ENCODE measurements at regions not wholly inside any gene's neighbourhood (a gene's known extent, or its start where the extent isn't known, plus 50 kb on each side); places are given as distances from the start of the nearest gene placed in this dataset.

- TF ChIP-seq ZBTB33 (IDR thresholded peaks at IDR 0.05) (no peak), FOXA1 (IDR thresholded peaks at IDR 0.05) (no peak), TAF1 (conservative IDR thresholded peaks at IDR 0.05) (no peak), JUND (IDR thresholded peaks at IDR 0.05) (no peak), RXRA (IDR thresholded peaks at IDR 0.05) (no peak), CTCF (IDR thresholded peaks at IDR 0.05; ENCODE audit: low read depth, low read length, missing input control) (no peak), NR2F2 (IDR thresholded peaks at IDR 0.05) (no peak), SP1 (IDR thresholded peaks at IDR 0.05) (no peak), YY1 (IDR thresholded peaks at IDR 0.05) (no peak), RAD21 (IDR thresholded peaks at IDR 0.05) (no peak)
- WGBS: 63% methylated on average over 4 of the region's 4 CpGs
- no peak overlapping the region for H3K9ac ChIP-seq (ENCODE audit: low read depth in 1 of 2, low read length in 2 of 2)
- H3K9me3 ChIP-seq (ENCODE audit: control insufficient read depth in 4 of 4, low read length in 3 of 4): peaks cover 0 to 1% (median 0%) of the 10 kb centered on the region in 4 donors
- no peaks in the 10 kb centered on the region for H3K36me3 ChIP-seq (ENCODE audit: control insufficient read depth in 4 of 4, insufficient read depth in 3 of 4, low read depth in 1 of 4, low read length in 3 of 4)
- no peak overlapping the region for H3K27ac ChIP-seq (ENCODE audit: low read depth in 1 of 2, low read length in 2 of 2)
- H3K4me1 ChIP-seq (ENCODE audit: control insufficient read depth in 4 of 4, insufficient read depth in 4 of 4, low read length in 3 of 4): no peaks in the 10 kb centered on the region
- H3K4me3 ChIP-seq (ENCODE audit: low read depth in 1 of 3, low read length in 3 of 3): no peak overlapping the region
- no peak for DNase-seq (ENCODE audit: low spot score)
- H3K27me3 ChIP-seq (ENCODE audit: control insufficient read depth in 4 of 4, insufficient read depth in 4 of 4, low read length in 3 of 4): no peaks in the 10 kb centered on the region
Measured at GRCh38 chr1:96508233-96508632, 213.4 kb upstream of the PTBP2 start.

- 90% methylated on average over 1 of the region's 1 CpG for WGBS
- no peak overlapping the region for H3K9ac ChIP-seq (ENCODE audit: low read depth in 1 of 2, low read length in 2 of 2)
Measured at GRCh38 chr1:96509339-96509738, 212.2 kb upstream of the PTBP2 start.

GRCh38 chr1:96509951-96510350, 211.6 kb upstream of the PTBP2 start:
- DNase-seq (ENCODE audit: low spot score): no peak
- Histone ChIP-seq H3K36me3 (ENCODE audit: control insufficient read depth in 4 of 4, insufficient read depth in 3 of 4, low read depth in 1 of 4, low read length in 3 of 4) (no peaks in the 10 kb centered on the region), H3K4me3 (ENCODE audit: low read depth in 1 of 3, low read length in 3 of 3) (no peak overlapping the region), H3K9me3 (ENCODE audit: control insufficient read depth in 4 of 4, low read length in 3 of 4) (no peaks in the 10 kb centered on the region), H3K9ac (ENCODE audit: low read depth in 1 of 2, low read length in 2 of 2) (no peak overlapping the region), H3K27ac (ENCODE audit: low read depth in 1 of 2, low read length in 2 of 2) (no peak overlapping the region), H3K4me1 (ENCODE audit: control insufficient read depth in 4 of 4, insufficient read depth in 4 of 4, low read length in 3 of 4) (no peaks in the 10 kb centered on the region), H3K27me3 (ENCODE audit: control insufficient read depth in 4 of 4, insufficient read depth in 4 of 4, low read length in 3 of 4) (no peaks in the 10 kb centered on the region)
- WGBS: 91% methylated on average over 2 of the region's 2 CpGs
- no peak for TF ChIP-seq TAF1 (conservative IDR thresholded peaks at IDR 0.05)
- TF ChIP-seq HNF4G (IDR thresholded peaks at IDR 0.05): no peak
- TF ChIP-seq FOXA2 (IDR thresholded peaks at IDR 0.05): no peak
- TF ChIP-seq CTCF (IDR thresholded peaks at IDR 0.05; ENCODE audit: low read depth, low read length, missing input control): no peak
- no peak for TF ChIP-seq MAX (IDR thresholded peaks at IDR 0.05)
- no peak for TF ChIP-seq YY1 (IDR thresholded peaks at IDR 0.05)
- TF ChIP-seq RXRA (IDR thresholded peaks at IDR 0.05): no peak
- no peak for TF ChIP-seq HNF4A (conservative IDR thresholded peaks at IDR 0.05)
- no peak for TF ChIP-seq ZBTB33 (IDR thresholded peaks at IDR 0.05)
- no peak for TF ChIP-seq EGR1 (IDR thresholded peaks at IDR 0.05; ENCODE audit: low read depth in 2 of 2)
- no peak for TF ChIP-seq GABPA (IDR thresholded peaks at IDR 0.05 in 1 of 2, conservative IDR thresholded peaks at IDR 0.05 in 1 of 2)

More at GRCh38 chr1:96509339-96509738, 212.2 kb upstream of the PTBP2 start:
- no peak overlapping the region for H3K4me3 ChIP-seq (ENCODE audit: low read depth in 1 of 3, low read length in 3 of 3)
- no peak overlapping the region for H3K27ac ChIP-seq (ENCODE audit: low read depth in 1 of 2, low read length in 2 of 2)
- no peaks in the 10 kb centered on the region for H3K27me3 ChIP-seq (ENCODE audit: control insufficient read depth in 4 of 4, insufficient read depth in 4 of 4, low read length in 3 of 4)
- no peaks in the 10 kb centered on the region for H3K36me3 ChIP-seq (ENCODE audit: control insufficient read depth in 4 of 4, insufficient read depth in 3 of 4, low read depth in 1 of 4, low read length in 3 of 4)
- no peaks in the 10 kb centered on the region for H3K4me1 ChIP-seq (ENCODE audit: control insufficient read depth in 4 of 4, insufficient read depth in 4 of 4, low read length in 3 of 4)
- no peak for DNase-seq (ENCODE audit: low spot score)
- TF ChIP-seq SP1 (IDR thresholded peaks at IDR 0.05) (no peak), RXRA (IDR thresholded peaks at IDR 0.05) (no peak), YY1 (IDR thresholded peaks at IDR 0.05) (no peak), RAD21 (IDR thresholded peaks at IDR 0.05) (no peak), HNF4A (conservative IDR thresholded peaks at IDR 0.05) (no peak), ATF3 (IDR thresholded peaks at IDR 0.05) (no peak), GABPA (IDR thresholded peaks at IDR 0.05 in 1 of 2, conservative IDR thresholded peaks at IDR 0.05 in 1 of 2) (no peak)
- no peaks in the 10 kb centered on the region for H3K9me3 ChIP-seq (ENCODE audit: control insufficient read depth in 4 of 4, low read length in 3 of 4)

Data from liver (tissue), 8 donors.